ENCODE measurements at regions not wholly inside any gene's neighbourhood (a gene's known extent, or its start where the extent isn't known, plus 50 kb on each side); places are given as distances from the start of the nearest gene placed in this dataset.

DNA sequence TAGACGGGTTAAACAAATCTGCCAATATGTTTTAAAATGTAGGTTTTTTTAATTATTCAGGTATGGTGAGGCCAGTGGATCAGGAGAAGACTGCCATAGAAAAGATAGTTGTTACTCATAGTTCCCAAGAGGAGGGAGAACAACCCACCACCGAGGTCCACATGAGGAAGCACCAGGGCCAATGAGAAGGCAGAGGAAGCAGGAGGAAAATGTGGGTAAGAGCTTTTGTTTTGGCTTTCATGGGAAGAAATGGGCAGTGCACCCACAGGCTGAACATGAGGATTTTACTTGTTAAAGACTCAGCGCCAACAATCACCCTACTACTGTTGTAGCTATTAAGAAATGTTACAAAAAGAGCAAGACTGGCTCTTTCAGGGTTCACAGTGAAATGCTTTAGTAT, 191.8 kb upstream of the HNMT start:
- TF ChIP-seq, protein P1, sequence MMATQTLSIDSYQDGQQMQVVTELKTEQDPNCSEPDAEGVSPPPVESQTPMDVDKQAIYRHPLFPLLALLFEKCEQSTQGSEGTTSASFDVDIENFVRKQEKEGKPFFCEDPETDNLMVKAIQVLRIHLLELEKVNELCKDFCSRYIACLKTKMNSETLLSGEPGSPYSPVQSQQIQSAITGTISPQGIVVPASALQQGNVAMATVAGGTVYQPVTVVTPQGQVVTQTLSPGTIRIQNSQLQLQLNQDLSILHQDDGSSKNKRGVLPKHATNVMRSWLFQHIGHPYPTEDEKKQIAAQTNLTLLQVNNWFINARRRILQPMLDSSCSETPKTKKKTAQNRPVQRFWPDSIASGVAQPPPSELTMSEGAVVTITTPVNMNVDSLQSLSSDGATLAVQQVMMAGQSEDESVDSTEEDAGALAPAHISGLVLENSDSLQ (IDR thresholded peaks at IDR 0.05), result no peak
- TF ChIP-seq SP1 (IDR thresholded peaks at IDR 0.05), result no peak
- TF ChIP-seq HDGF (IDR thresholded peaks at IDR 0.05; ENCODE audit: borderline replicate concordance), result no peak
- TF ChIP-seq FOXM1 (IDR thresholded peaks at IDR 0.05; ENCODE audit: borderline replicate concordance), result no peak
- TF ChIP-seq FOXK2 (IDR thresholded peaks at IDR 0.05), result no peak
- TF ChIP-seq SUZ12 (IDR thresholded peaks at IDR 0.05), result no peak
- TF ChIP-seq FOXA1 (IDR thresholded peaks at IDR 0.05), result no peak
- no peak for TF ChIP-seq L3MBTL2 (conservative IDR thresholded peaks at IDR 0.05)
- no peak for TF ChIP-seq LEF1 (IDR thresholded peaks at IDR 0.05; ENCODE audit: borderline replicate concordance)
- no peak for TF ChIP-seq ARNT (IDR thresholded peaks at IDR 0.05)
- no peak for TF ChIP-seq TARDBP (IDR thresholded peaks at IDR 0.05)
